GM12873 (cell line): ENCODE measurements at regions not wholly inside any gene's neighbourhood (a gene's known extent, or its start where the extent isn't known, plus 50 kb on each side); places are given as distances from the start of the nearest gene placed in this dataset.

Experiments
- CTCF ChIP-seq: IDR thresholded peaks from 2 replicates; pipeline ENCODE4 v1.5.1; 2012; ENCODE audit warnings: low read depth, mild to moderate bottlenecking, moderate library complexity, low read length, control low read depth; ENCODE audit not compliant: insufficient read depth; ENCODE audit errors: missing control alignments

GRCh38 chr22:47565607-47566006 lies 803.2 kb downstream of the TBC1D22A start:
- TF ChIP-seq CTCF, result no peak

- TF ChIP-seq CTCF, result no peak
Observed at GRCh38 chr22:47564651-47565434, 802.4 kb downstream of the TBC1D22A start.

- no peak for TF ChIP-seq CTCF
Observed at GRCh38 chr22:47564158-47564450, 801.7 kb downstream of the TBC1D22A start.

- no peak for TF ChIP-seq CTCF
Observed at GRCh38 chr22:47563406-47564157, 801.1 kb downstream of the TBC1D22A start.

- TF ChIP-seq CTCF, result no peak
Observed at GRCh38 chr22:47561766-47562165, 799.3 kb downstream of the TBC1D22A start.

- no peak for TF ChIP-seq CTCF
Observed at GRCh38 chr22:47561115-47561675, 798.7 kb downstream of the TBC1D22A start.
